Aorta (tissue), 5 donors: ENCODE measurements at regions not wholly inside any gene's neighbourhood (a gene's known extent, or its start where the extent isn't known, plus 50 kb on each side); places are given as distances from the start of the nearest gene placed in this dataset.

Experiments
- ATAC-seq: fragments of 200-7000 bp; cut with Tn5 transposase; one replicate; pipeline ENCODE4 v1.9.1; 2022; ENCODE audit warnings: moderate library complexity; ENCODE audit not compliant: low FRiP score
- DNase-seq, 2 donors: peaks; one replicate each; pipeline ENCODE4 v3.0.0-alpha.2; 2020
- H3K27ac ChIP-seq, 2 donors: one replicate each; pipeline ENCODE4 v1.5.1; 2013; ENCODE audit warnings: low read length in 2 of 2, mild to moderate bottlenecking in 2 of 2, moderate library complexity in 2 of 2, control low read depth in 1 of 2, inconsistent platforms in 1 of 2, low read depth in 1 of 2
- H3K27me3 ChIP-seq, 2 donors: one replicate each; pipeline ENCODE4 v1.6.1; 2013; ENCODE audit warnings: control low read depth in 1 of 2, low read length in 1 of 2, mild to moderate bottlenecking in 1 of 2, moderate library complexity in 1 of 2; ENCODE audit not compliant: insufficient read depth in 2 of 2, control insufficient read depth in 1 of 2
- H3K36me3 ChIP-seq, 2 donors: one replicate each; pipeline ENCODE4 v1.6.1; 2013; ENCODE audit warnings: control low read depth in 1 of 2, low read length in 1 of 2, mild to moderate bottlenecking in 1 of 2; ENCODE audit not compliant: insufficient read depth in 2 of 2, control insufficient read depth in 1 of 2
- H3K4me1 ChIP-seq, 2 donors: one replicate each; pipeline ENCODE4 v1.6.1; 2013; ENCODE audit warnings: low read length in 2 of 2, control low read depth in 1 of 2, mild to moderate bottlenecking in 1 of 2, moderate library complexity in 1 of 2; ENCODE audit not compliant: insufficient read depth in 2 of 2, control insufficient read depth in 1 of 2
- H3K4me3 ChIP-seq, 2 donors: one replicate each; pipeline ENCODE4 v1.5.1; 2013; ENCODE audit warnings: low read length in 2 of 2, control low read depth in 1 of 2, mild to moderate bottlenecking in 1 of 2
- H3K9me3 ChIP-seq: one replicate; pipeline ENCODE4 v1.6.1; 2013; ENCODE audit warnings: mild to moderate bottlenecking, low read length; ENCODE audit not compliant: control insufficient read depth
- WGBS, 2 donors: extraction: QIAGEN DNeasy Blood & Tissue Kit; methylation state at CpG; one replicate each; pipeline ENCODE4 v1.1.7; 2013; 5-methylcytosine and 5-hydroxymethylcytosine counted together
- intact Hi-C, 2 donors: fragments of 100-400 bp; cut with DNase I; formaldehyde crosslinking; loops; one replicate each; pipeline versions ENCODE4 v1.14.2 to v1.15.0; 2022
- donor health status: healthy with polysubstance abuse.
- donor health status: Bipolar disorder and iron deficiency.
- donor health status: DM: no; HTN: no; CAD: no.
- donor health status: DM: no; HTN: no; CAD: no.
- donor health status: DM: yes; HTN: yes; CAD: no.

DNA sequence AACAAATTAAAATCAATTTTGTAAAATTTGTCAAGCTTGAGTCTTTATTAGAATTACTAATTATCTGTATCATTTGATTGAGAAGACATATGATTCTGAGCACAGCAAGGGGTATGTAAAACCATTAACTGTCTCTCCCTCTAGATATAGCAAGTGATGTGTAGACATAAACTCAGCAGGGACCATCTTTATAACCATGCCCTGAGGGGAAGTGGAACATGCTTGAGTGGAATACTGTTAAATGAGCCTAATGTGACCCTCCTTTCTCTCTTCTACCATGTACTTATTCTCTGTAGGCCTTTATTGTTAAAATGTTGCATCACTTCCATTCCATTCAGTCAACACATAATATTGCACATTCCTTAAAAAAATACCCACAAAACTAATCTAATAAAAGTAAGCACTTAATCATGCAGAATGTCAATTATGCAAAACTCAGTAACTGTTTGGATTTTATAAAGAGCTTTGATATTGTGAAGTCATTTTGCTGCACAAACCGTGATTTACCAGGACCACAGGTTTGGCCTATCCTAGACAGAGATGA is 896.6 kb upstream of the MANEA start:
- H3K9me3 ChIP-seq = no peaks in the 10 kb centered on the region
- no peaks in the 10 kb centered on the region for H3K4me1 ChIP-seq
- H3K27me3 ChIP-seq = no peaks in the 10 kb centered on the region
- 79 to 86% methylated on average over 1 of the region's 1 CpG for WGBS, 2 donors
- no peak overlapping the region for H3K27ac ChIP-seq
- DNase-seq (no peak), ATAC-seq (no peak)
- H3K4me3 ChIP-seq = no peak overlapping the region
- no peaks in the 10 kb centered on the region for H3K36me3 ChIP-seq
- intact Hi-C loops = no loop called here

DNA sequence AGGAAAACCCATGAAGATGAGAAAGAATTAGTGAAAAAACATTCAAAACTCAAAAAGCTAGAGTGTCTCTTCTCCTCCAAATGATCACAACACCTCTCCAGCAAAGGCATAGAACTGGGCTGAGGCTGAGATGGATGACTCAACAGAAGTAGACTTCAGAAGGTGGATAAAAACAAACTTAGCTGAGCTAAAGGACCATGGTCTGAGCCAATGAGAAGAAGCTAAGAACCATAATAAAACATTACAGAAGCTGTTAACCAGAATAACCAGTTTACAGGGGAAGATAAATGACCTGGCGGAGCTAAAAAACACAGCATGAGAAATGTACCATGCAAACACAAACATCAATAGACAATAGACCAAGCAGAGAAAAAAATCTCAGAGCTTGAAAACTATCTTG is 904.1 kb upstream of the MANEA start:
- no peak for DNase-seq
- no peak overlapping the region for H3K27ac ChIP-seq
- WGBS, 2 donors = 83 to 88% methylated on average over 1 of the region's 1 CpG
- H3K4me3 ChIP-seq = no peak overlapping the region
- intact Hi-C loops = no loop called here
- H3K36me3 ChIP-seq = no peaks in the 10 kb centered on the region
- no peaks in the 10 kb centered on the region for H3K4me1 ChIP-seq
- peaks cover 1% of the 10 kb centered on the region for H3K9me3 ChIP-seq
- ATAC-seq = no peak
- H3K27me3 ChIP-seq = no peaks in the 10 kb centered on the region

DNA sequence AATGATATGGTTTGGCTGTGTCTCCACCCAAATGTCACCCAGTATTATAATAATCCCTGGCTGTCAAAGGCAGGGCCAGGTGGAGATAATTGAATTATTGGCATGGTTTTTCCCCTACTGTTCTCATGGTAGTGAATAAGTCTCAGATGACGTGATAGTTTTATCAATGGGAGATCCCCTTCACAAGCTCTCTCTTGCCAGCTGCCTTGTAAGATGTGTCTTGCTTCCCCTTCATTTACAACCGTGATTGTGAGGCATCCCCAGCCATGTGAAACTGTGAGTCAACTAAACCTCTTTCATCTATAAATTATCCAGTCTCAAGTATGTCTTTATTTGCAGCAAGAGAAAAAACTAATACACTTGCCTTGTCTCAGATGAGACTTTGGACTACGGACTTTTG is 907.3 kb upstream of the MANEA start:
- peaks cover 1% of the 10 kb centered on the region for H3K9me3 ChIP-seq
- no peaks in the 10 kb centered on the region for H3K36me3 ChIP-seq
- no peak for DNase-seq
- H3K4me3 ChIP-seq = no peak overlapping the region
- no peak for ATAC-seq
- H3K27ac ChIP-seq = no peak overlapping the region
- no peaks in the 10 kb centered on the region for H3K27me3 ChIP-seq
- H3K4me1 ChIP-seq = no peaks in the 10 kb centered on the region
- WGBS, 2 donors = 83 to 88% methylated on average over 3 of the region's 3 CpGs
- intact Hi-C loops = no loop called here

DNA sequence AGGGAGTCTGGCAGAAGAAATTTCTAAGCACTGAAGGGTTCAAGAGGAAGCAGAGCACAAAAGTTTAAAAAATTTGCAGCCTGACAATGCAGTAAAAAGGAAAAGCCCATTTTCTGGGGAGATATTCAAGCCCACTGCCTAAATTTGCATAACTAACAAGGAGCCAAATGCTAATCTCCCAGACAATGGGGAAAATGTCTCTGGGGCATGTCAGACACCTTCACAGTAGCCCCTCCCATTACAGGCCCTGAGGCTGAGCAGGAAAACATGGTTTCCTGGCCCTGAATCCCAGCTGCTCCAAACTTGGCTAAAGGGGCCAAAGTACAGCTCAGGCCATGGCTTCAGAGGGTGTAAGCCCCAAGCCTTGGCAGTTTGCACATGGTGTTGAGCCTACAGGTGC is 908.5 kb upstream of the MANEA start:
- no peak overlapping the region for H3K4me3 ChIP-seq
- no peaks in the 10 kb centered on the region for H3K4me1 ChIP-seq
- no peaks in the 10 kb centered on the region for H3K36me3 ChIP-seq
- DNase-seq (no peak), ATAC-seq (no peak)
- intact Hi-C loops = no loop called here
- peaks cover 1% of the 10 kb centered on the region for H3K9me3 ChIP-seq
- H3K27ac ChIP-seq = no peak overlapping the region
- no peaks in the 10 kb centered on the region for H3K27me3 ChIP-seq

DNA sequence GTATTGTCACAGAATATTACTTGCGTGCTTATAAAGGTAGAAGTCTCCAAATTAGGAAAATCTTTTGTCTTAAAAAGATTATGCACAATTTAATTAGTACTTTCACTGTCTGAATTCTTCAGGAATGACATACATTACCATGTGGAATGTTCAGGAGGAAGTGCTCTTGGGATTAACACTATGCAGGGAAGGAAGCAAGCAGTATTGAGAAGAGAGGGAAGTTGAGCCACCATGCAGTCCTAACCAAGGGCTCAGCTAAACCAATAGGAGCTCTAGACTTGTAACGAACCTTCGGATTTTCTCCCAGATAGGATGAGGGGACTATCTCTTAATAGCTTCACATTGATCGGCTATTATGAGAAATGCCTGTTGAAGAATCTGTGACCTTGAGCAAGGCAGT is 918.4 kb upstream of the MANEA start:
- 67 to 72% methylated on average over 4 of the region's 4 CpGs for WGBS, 2 donors

DNA sequence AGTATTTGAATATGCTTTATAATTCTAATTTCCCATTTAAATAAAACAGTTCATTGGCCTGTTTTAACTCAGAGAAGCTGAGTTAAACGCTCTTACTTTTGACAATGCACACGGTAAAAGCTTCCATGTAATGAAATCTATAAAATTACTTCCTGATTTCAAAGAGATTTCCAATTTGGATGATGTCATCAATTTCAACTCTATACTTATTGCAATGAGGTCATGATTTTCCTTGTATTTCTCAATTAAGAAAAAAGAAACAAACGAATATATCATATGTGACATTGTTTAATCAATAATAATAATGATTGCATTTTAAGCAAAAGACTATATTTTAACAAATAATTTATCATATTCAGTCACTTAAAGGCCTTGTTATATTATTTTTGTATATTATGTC is 926.1 kb upstream of the MANEA start:
- DNase-seq (no peak), ATAC-seq (no peak)
- Histone ChIP-seq H3K36me3 (no peaks in the 10 kb centered on the region), H3K27me3 (no peaks in the 10 kb centered on the region), H3K4me3 (no peak overlapping the region), H3K9me3 (no peaks in the 10 kb centered on the region), H3K27ac (no peak overlapping the region), H3K4me1 (no peaks in the 10 kb centered on the region)
- WGBS, 2 donors = 82 to 90% methylated on average over 3 of the region's 3 CpGs
- intact Hi-C loops = no loop called here

More for the DNA sequence above, 918.4 kb upstream of the MANEA start:
- Histone ChIP-seq H3K9me3 (no peaks in the 10 kb centered on the region), H3K27ac (no peak overlapping the region), H3K36me3 (no peaks in the 10 kb centered on the region), H3K4me1 (no peaks in the 10 kb centered on the region), H3K27me3 (no peaks in the 10 kb centered on the region), H3K4me3 (no peak overlapping the region)
- no peak for DNase-seq
- intact Hi-C loops = no loop called here
- no peak for ATAC-seq

DNA sequence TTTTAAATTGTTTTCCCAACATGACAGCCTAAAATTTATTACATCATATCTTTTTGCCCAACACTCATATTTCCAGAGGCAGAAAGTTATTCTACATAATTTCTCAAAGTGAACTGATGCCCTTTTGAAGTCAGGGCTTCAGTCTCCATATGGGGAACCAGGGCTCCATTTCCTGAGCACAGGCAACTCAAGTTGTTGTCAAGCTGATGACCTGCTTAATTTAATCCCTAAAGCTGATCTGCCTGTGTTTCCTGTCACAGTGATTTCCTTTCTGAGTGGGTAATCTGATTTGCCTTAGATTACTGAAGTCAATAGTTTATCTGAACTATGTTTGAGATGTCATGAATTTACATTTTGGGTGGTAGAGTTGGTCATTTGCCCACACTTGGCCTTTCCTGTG is 932.1 kb upstream of the MANEA start:
- ATAC-seq = no peak

DNA sequence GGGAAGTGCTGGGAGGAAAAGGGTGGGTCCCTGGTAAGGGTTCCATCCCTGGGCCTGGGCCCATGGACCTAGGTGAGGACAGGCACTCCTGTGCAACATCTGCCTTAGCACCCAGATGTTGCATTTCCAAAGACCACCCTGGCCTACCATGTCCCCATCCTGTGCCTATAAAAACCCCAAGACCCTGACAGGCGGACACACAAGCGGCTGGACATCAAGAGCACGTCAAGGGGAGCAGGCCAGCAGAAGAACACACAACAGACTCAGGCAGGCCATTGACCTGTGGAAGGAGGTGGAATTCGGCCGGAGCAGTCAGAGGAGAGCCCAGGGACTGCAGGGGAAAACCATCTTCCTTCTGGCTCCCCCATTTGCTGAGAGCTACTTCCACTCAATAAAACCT is 937.8 kb upstream of the MANEA start:
- Histone ChIP-seq H3K9me3 (no peaks in the 10 kb centered on the region), H3K36me3 (no peaks in the 10 kb centered on the region), H3K27ac (no peak overlapping the region), H3K27me3 (no peaks in the 10 kb centered on the region), H3K4me3 (no peak overlapping the region), H3K4me1 (no peaks in the 10 kb centered on the region)
- intact Hi-C loops = no loop called here
- DNase-seq (no peak), ATAC-seq (no peak)
- WGBS, 2 donors = 73 to 80% methylated on average over 5 of the region's 5 CpGs

More for the DNA sequence above, 932.1 kb upstream of the MANEA start:
- intact Hi-C loops = no loop called here
- Histone ChIP-seq H3K4me3 (no peak overlapping the region), H3K9me3 (no peaks in the 10 kb centered on the region), H3K36me3 (no peaks in the 10 kb centered on the region), H3K27ac (no peak overlapping the region), H3K4me1 (no peaks in the 10 kb centered on the region), H3K27me3 (no peaks in the 10 kb centered on the region)
- no peak for DNase-seq

DNA sequence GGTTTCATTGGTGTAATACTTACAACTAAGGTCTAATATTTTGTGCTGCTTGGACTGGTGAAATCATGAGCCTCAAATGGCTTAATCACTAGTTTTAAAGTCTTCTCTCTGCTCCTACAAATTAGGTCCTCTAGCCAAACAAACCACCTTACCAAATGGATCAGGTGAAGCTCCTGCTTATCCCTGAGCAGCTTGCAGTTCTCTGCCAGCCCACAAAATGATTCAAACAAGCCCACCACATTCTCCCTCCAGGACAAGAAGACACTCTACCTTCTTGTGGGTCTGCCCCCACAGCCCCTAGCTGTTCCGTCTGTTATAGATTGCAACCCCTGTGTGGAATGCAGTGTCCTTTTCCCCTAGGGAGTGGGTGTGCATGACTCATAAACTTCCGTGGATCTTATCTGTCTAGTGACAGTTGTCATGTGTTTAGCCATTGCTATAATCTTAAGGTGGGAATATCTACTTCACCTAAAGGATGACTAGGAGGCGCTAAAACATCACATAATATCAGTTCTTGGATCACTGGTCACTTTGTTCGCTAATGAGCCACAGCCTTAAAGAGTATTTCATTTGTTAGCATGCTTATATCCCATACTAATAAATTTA is 940.5 kb upstream of the MANEA start:
- no peak overlapping the region for H3K27ac ChIP-seq
- WGBS, 2 donors = 17 to 21% methylated on average over 4 of the region's 4 CpGs
- H3K27me3 ChIP-seq = no peaks in the 10 kb centered on the region
- no peak overlapping the region for H3K4me3 ChIP-seq
- DNase-seq = no peak
- H3K36me3 ChIP-seq = no peaks in the 10 kb centered on the region
- H3K4me1 ChIP-seq = no peaks in the 10 kb centered on the region
- H3K9me3 ChIP-seq = no peaks in the 10 kb centered on the region
- intact Hi-C loops = no loop called here
- no peak for ATAC-seq
